ENCODE measurements at regions not wholly inside any gene's neighbourhood (a gene's known extent, or its start where the extent isn't known, plus 50 kb on each side); places are given as distances from the start of the nearest gene placed in this dataset.
A peak's percentile ranks its signal among the peaks of the same experiment; 100 is the strongest.

DNA sequence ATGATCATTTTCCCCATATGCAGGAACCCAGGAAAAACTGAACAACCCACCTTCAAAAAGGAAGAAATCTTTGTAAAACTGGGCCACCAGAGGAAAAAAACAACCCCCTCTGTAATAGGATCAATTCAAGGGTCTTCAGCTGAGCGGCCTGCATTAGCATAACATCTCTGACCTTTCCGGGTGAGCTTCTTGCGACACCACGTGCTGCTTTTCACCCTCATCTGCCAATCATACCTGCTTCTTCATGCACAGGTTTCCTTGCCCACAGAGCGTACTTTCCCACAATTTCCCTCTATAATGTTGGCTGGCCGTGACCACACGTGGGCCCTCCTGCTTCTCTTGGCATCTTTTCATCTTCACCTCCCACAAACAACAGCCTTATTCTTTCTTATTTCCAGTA, 284.3 kb upstream of the NEBL start:
- H3K27ac Mint-ChIP-seq (ENCODE audit: unreplicated experiment), result no peak overlapping the region
- H3K4me3 Mint-ChIP-seq (ENCODE audit: unreplicated experiment), result no peak overlapping the region
- H3K9me3 Mint-ChIP-seq (ENCODE audit: unreplicated experiment), result peaks cover 4% of the 10 kb centered on the region
- no peak for TF ChIP-seq CTCF (IDR thresholded peaks at IDR 0.05; ENCODE audit: partially characterized antibody, unreplicated experiment)
- DNase-seq, result no peak
- H3K36me3 Mint-ChIP-seq (ENCODE audit: unreplicated experiment), result peaks cover 4% of the 10 kb centered on the region
- H3K27me3 Mint-ChIP-seq (ENCODE audit: unreplicated experiment), result no peaks in the 10 kb centered on the region
- H3K4me1 Mint-ChIP-seq (ENCODE audit: low read depth, unreplicated experiment), result no peaks in the 10 kb centered on the region

GRCh38 chr10:21180604-21181003, 283.5 kb upstream of the NEBL start:
- no peak overlapping the region for H3K27ac Mint-ChIP-seq (ENCODE audit: unreplicated experiment)
- peaks cover 4% of the 10 kb centered on the region for H3K36me3 Mint-ChIP-seq (ENCODE audit: unreplicated experiment)
- no peaks in the 10 kb centered on the region for H3K4me1 Mint-ChIP-seq (ENCODE audit: low read depth, unreplicated experiment)
- peaks cover 2% of the 10 kb centered on the region for H3K27me3 Mint-ChIP-seq (ENCODE audit: unreplicated experiment)
- no peak for TF ChIP-seq CTCF (IDR thresholded peaks at IDR 0.05; ENCODE audit: partially characterized antibody, unreplicated experiment)
- no peak for DNase-seq
- no peak overlapping the region for H3K4me3 Mint-ChIP-seq (ENCODE audit: unreplicated experiment)
- H3K9me3 Mint-ChIP-seq (ENCODE audit: unreplicated experiment), result peaks cover 4% of the 10 kb centered on the region

DNA sequence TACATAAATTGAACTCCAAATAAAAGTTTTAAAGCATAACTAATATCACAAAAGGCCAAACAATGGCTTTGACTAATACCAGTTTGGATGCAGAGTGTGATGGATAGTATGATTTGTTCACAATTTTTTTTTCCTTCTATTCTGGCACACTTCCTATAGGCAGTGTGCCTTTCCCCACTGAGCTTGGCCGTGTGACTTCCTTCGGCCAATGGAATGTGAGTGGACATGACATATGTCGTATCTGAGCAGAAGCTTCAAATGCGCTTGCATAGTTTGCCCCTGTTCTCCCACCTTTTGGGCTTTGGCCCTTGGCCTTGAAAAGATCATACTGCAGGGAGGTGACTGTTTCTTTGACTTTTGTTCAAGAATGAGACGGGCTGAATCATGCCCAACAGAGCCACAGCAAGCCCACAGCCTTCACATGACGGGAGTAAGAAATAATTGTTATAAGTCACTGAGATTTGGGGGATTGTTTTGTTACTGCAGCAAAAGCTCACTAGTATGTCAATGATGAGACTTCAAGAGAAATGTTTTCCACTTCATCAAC, 279.9 kb upstream of the NEBL start:
- no peak overlapping the region for H3K4me3 Mint-ChIP-seq (ENCODE audit: unreplicated experiment)
- H3K9me3 Mint-ChIP-seq (ENCODE audit: unreplicated experiment), result peaks cover 5% of the 10 kb centered on the region
- peaks cover 4% of the 10 kb centered on the region for H3K36me3 Mint-ChIP-seq (ENCODE audit: unreplicated experiment)
- no peak for DNase-seq
- TF ChIP-seq CTCF (IDR thresholded peaks at IDR 0.05; ENCODE audit: partially characterized antibody, unreplicated experiment), result no peak
- peaks cover 3% of the 10 kb centered on the region for H3K4me1 Mint-ChIP-seq (ENCODE audit: low read depth, unreplicated experiment)
- H3K27me3 Mint-ChIP-seq (ENCODE audit: unreplicated experiment), result peaks cover 12% of the 10 kb centered on the region
- H3K27ac Mint-ChIP-seq (ENCODE audit: unreplicated experiment), result no peak overlapping the region

GRCh38 chr10:21175797-21176196, 278.7 kb upstream of the NEBL start:
- H3K4me1 Mint-ChIP-seq (ENCODE audit: low read depth, unreplicated experiment), result peaks cover 3% of the 10 kb centered on the region
- H3K27ac Mint-ChIP-seq (ENCODE audit: unreplicated experiment), result no peak overlapping the region
- H3K36me3 Mint-ChIP-seq (ENCODE audit: unreplicated experiment), result peaks cover 4% of the 10 kb centered on the region
- peaks cover 5% of the 10 kb centered on the region for H3K9me3 Mint-ChIP-seq (ENCODE audit: unreplicated experiment)
- no peak for TF ChIP-seq CTCF (IDR thresholded peaks at IDR 0.05; ENCODE audit: partially characterized antibody, unreplicated experiment)
- no peak for DNase-seq
- H3K27me3 Mint-ChIP-seq (ENCODE audit: unreplicated experiment), result peaks cover 12% of the 10 kb centered on the region
- no peak overlapping the region for H3K4me3 Mint-ChIP-seq (ENCODE audit: unreplicated experiment)

GRCh38 chr10:21174715-21175495, 277.8 kb upstream of the NEBL start:
- peak overlapping the region; percentile 88 for H3K4me3 Mint-ChIP-seq (ENCODE audit: unreplicated experiment)
- TF ChIP-seq CTCF (IDR thresholded peaks at IDR 0.05; ENCODE audit: partially characterized antibody, unreplicated experiment), result no peak
- H3K36me3 Mint-ChIP-seq (ENCODE audit: unreplicated experiment), result peaks cover 4% of the 10 kb centered on the region
- peaks cover 12% of the 10 kb centered on the region for H3K27me3 Mint-ChIP-seq (ENCODE audit: unreplicated experiment)
- peaks cover 5% of the 10 kb centered on the region for H3K9me3 Mint-ChIP-seq (ENCODE audit: unreplicated experiment)
- peak overlapping the region; percentile 64 for H3K27ac Mint-ChIP-seq (ENCODE audit: unreplicated experiment)
- DNase-seq, result no peak
- H3K4me1 Mint-ChIP-seq (ENCODE audit: low read depth, unreplicated experiment), result peaks cover 5% of the 10 kb centered on the region
